ENCODE measurements at regions not wholly inside any gene's neighbourhood (a gene's known extent, or its start where the extent isn't known, plus 50 kb on each side); places are given as distances from the start of the nearest gene placed in this dataset.

- TF ChIP-seq TAF1 (IDR thresholded peaks at IDR 0.05; ENCODE audit: borderline replicate concordance, low read depth, low read length): no peak
- TF ChIP-seq POLR2A (IDR thresholded peaks at IDR 0.05; ENCODE audit: low read depth, low read length): no peak
- TF ChIP-seq POLR2AphosphoS5 (IDR thresholded peaks at IDR 0.05; ENCODE audit: low read depth, low read length): no peak
These were observed 269.5 kb upstream of the N4BP1 start for GRCh38 chr16:48879223-48880122.

All from GM12892 (cell line).